ENCODE measurements at regions not wholly inside any gene's neighbourhood (a gene's known extent, or its start where the extent isn't known, plus 50 kb on each side); places are given as distances from the start of the nearest gene placed in this dataset.
"Not testable (repeated sequence)": the region's sequence is repeated elsewhere in the genome, so short reads cannot be mapped to it uniquely, and the experiment has no call there.

GRCh38 chr9:135411605-135412004 lies 68.0 kb upstream of the PPP1R26 start:
- TF ChIP-seq POLR2AphosphoS5, POLR2A (IDR thresholded peaks at IDR 0.05; ENCODE audit: low read depth, low read length): not testable (repeated sequence)
